ENCODE measurements at regions not wholly inside any gene's neighbourhood (a gene's known extent, or its start where the extent isn't known, plus 50 kb on each side); places are given as distances from the start of the nearest gene placed in this dataset.

DNA sequence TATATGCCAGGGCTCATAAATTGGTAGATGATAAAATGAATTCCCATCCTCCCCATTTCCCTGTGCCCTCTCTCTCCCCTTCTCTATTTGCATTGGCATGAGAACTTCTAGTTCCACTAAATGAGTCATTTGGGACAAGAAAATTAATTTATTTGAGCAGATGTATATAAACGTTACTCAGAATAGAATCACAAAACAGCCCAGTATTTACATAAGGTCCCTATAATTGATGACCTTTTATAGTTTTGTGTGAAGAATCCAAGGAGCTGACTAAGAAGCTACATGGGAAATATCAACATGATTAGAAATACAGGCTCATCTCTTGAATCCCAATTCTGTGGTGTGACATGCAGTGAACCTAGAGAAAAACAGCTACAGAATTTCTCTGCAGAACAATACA lies 617.7 kb upstream of the NR2F2 start:
- H3K4me3 ChIP-seq (ENCODE audit: control insufficient read depth in 2 of 3, extremely low read depth in 1 of 3, insufficient read depth in 2 of 3, low read depth in 1 of 3, low read length in 3 of 3): no peak overlapping the region
- no peak overlapping the region for H3K27ac ChIP-seq (ENCODE audit: control insufficient read depth, insufficient read depth, low read length)
- FAIRE-seq (no peak), DNase-seq (ENCODE audit: low read depth, low spot score) (no peak)
- H3K27me3 ChIP-seq (ENCODE audit: control insufficient read depth, extremely low read depth, insufficient read depth, low read length): no peaks in the 10 kb centered on the region
- no peak for TF ChIP-seq EZH2 (IDR thresholded peaks at IDR 0.05; ENCODE audit: low read length)
- TF ChIP-seq, protein P1, sequence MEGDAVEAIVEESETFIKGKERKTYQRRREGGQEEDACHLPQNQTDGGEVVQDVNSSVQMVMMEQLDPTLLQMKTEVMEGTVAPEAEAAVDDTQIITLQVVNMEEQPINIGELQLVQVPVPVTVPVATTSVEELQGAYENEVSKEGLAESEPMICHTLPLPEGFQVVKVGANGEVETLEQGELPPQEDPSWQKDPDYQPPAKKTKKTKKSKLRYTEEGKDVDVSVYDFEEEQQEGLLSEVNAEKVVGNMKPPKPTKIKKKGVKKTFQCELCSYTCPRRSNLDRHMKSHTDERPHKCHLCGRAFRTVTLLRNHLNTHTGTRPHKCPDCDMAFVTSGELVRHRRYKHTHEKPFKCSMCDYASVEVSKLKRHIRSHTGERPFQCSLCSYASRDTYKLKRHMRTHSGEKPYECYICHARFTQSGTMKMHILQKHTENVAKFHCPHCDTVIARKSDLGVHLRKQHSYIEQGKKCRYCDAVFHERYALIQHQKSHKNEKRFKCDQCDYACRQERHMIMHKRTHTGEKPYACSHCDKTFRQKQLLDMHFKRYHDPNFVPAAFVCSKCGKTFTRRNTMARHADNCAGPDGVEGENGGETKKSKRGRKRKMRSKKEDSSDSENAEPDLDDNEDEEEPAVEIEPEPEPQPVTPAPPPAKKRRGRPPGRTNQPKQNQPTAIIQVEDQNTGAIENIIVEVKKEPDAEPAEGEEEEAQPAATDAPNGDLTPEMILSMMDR (optimal IDR thresholded peaks at IDR 0.05 in 1 of 3, IDR thresholded peaks at IDR 0.05 in 1 of 3, conservative IDR thresholded peaks at IDR 0.05 in 1 of 3; ENCODE audit: extremely low read depth in 1 of 3, insufficient read depth in 2 of 3, low read length in 3 of 3): no peak
- H3K36me3 ChIP-seq (ENCODE audit: control insufficient read depth in 2 of 2, extremely low read depth in 1 of 2, insufficient read depth in 2 of 2, low read length in 2 of 2): no peaks in the 10 kb centered on the region
- H4K20me1 ChIP-seq (ENCODE audit: control insufficient read depth, extremely low read depth, insufficient read depth, low read length): no peaks in the 10 kb centered on the region
- dilution Hi-C loops (cut with MboI; ENCODE audit: extremely low pct_ligation_motif_present, low sequenced_read_pairs): no loop called here
- no peak overlapping the region for H3K9ac ChIP-seq (ENCODE audit: control insufficient read depth, extremely low read depth, insufficient read depth, low read length)
- H3K4me2 ChIP-seq (ENCODE audit: control insufficient read depth, extremely low read depth, insufficient read depth, low read depth, low read length): no peak overlapping the region
- H3K9me1 ChIP-seq (ENCODE audit: control insufficient read depth, extremely low read depth, insufficient read depth, low read length): no peaks in the 10 kb centered on the region
- no peaks in the 10 kb centered on the region for H3K9me3 ChIP-seq (ENCODE audit: control insufficient read depth, low read depth, low read length)
- no peaks in the 10 kb centered on the region for H3K4me1 ChIP-seq (ENCODE audit: control insufficient read depth, extremely low read depth, insufficient read depth, low read length)
- no peak overlapping the region for H2AFZ ChIP-seq (ENCODE audit: control insufficient read depth, low read length)
- no peaks in the 10 kb centered on the region for H3K79me2 ChIP-seq (ENCODE audit: control insufficient read depth, insufficient read depth, low read length)

DNA sequence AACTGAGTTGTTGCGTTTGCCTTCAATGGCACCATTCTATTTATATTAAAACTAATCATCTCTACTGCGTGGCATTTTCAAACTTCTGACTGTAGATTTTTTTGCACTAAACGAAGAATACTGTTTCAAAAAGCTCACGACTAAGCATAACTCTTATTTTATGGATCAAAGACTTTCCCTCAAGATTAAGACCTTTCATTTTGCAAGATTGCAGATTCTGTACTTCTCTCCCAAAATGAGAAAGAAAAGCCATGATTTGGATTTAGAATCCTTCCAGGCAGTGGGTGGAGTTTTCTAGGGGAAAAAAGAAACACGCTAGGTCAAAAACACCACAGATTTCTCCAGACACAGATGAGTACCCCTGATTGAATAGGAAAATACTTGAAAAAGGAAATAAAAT lies 617.2 kb upstream of the NR2F2 start:
- FAIRE-seq: no peak
- Histone ChIP-seq H4K20me1 (ENCODE audit: control insufficient read depth, extremely low read depth, insufficient read depth, low read length) (no peaks in the 10 kb centered on the region), H3K36me3 (ENCODE audit: control insufficient read depth in 2 of 2, extremely low read depth in 1 of 2, insufficient read depth in 2 of 2, low read length in 2 of 2) (no peaks in the 10 kb centered on the region), H3K9ac (ENCODE audit: control insufficient read depth, extremely low read depth, insufficient read depth, low read length) (no peak overlapping the region), H3K4me3 (ENCODE audit: control insufficient read depth in 2 of 3, extremely low read depth in 1 of 3, insufficient read depth in 2 of 3, low read depth in 1 of 3, low read length in 3 of 3) (no peak overlapping the region), H3K9me3 (ENCODE audit: control insufficient read depth, low read depth, low read length) (no peaks in the 10 kb centered on the region), H3K4me2 (ENCODE audit: control insufficient read depth, extremely low read depth, insufficient read depth, low read depth, low read length) (no peak overlapping the region), H3K9me1 (ENCODE audit: control insufficient read depth, extremely low read depth, insufficient read depth, low read length) (no peaks in the 10 kb centered on the region), H3K27me3 (ENCODE audit: control insufficient read depth, extremely low read depth, insufficient read depth, low read length) (no peaks in the 10 kb centered on the region), H3K4me1 (ENCODE audit: control insufficient read depth, extremely low read depth, insufficient read depth, low read length) (no peaks in the 10 kb centered on the region), H3K79me2 (ENCODE audit: control insufficient read depth, insufficient read depth, low read length) (no peaks in the 10 kb centered on the region), H2AFZ (ENCODE audit: control insufficient read depth, low read length) (no peak overlapping the region), H3K27ac (ENCODE audit: control insufficient read depth, insufficient read depth, low read length) (no peak overlapping the region)
- dilution Hi-C loops (cut with MboI; ENCODE audit: extremely low pct_ligation_motif_present, low sequenced_read_pairs): no loop called here
- DNase-seq (ENCODE audit: low read depth, low spot score): no peak
- TF ChIP-seq EZH2 (IDR thresholded peaks at IDR 0.05; ENCODE audit: low read length): no peak
- TF ChIP-seq, protein P1 (optimal IDR thresholded peaks at IDR 0.05 in 1 of 3, IDR thresholded peaks at IDR 0.05 in 1 of 3, conservative IDR thresholded peaks at IDR 0.05 in 1 of 3; ENCODE audit: extremely low read depth in 1 of 3, insufficient read depth in 2 of 3, low read length in 3 of 3): no peak

Measured in keratinocyte (primary cell).